RWPE2 (cell line): ENCODE measurements at regions not wholly inside any gene's neighbourhood (a gene's known extent, or its start where the extent isn't known, plus 50 kb on each side); places are given as distances from the start of the nearest gene placed in this dataset.

ENCODE experiments used
- ATAC-seq: fragments of 200-7000 bp; cut with Tn5 transposase; 3 replicates; pipeline ENCODE4 v1.9.1; 2021; ENCODE audit warnings: low read depth
- DNase-seq: peaks from one replicate; pipeline ENCODE4 v3.0.0-alpha.2; 2020; ENCODE audit warnings: low spot score
- H3K27ac ChIP-seq: fragments of 450-650 bp; 2 replicates; pipeline ENCODE4 v1.5.1; 2017; ENCODE audit warnings: mild to moderate bottlenecking; ENCODE audit not compliant: poor library complexity, severe bottlenecking
- H3K27me3 ChIP-seq: fragments of 250-450 bp; sonication (Bioruptor Pico); 2 replicates; pipeline ENCODE4 v1.5.1; 2021; ENCODE audit warnings: mild to moderate bottlenecking, moderate library complexity; ENCODE audit not compliant: insufficient read depth, poor library complexity, severe bottlenecking
- H3K36me3 ChIP-seq: fragments of 250-450 bp; sonication (Bioruptor Pico); 2 replicates; pipeline ENCODE4 v1.5.1; 2020; ENCODE audit warnings: low read depth, mild to moderate bottlenecking, moderate library complexity
- H3K4me1 ChIP-seq: fragments of 250-450 bp; sonication (Bioruptor Pico); 2 replicates; pipeline ENCODE4 v1.5.1; 2021; ENCODE audit warnings: mild to moderate bottlenecking, moderate library complexity; ENCODE audit not compliant: insufficient read depth, poor library complexity, severe bottlenecking
- H3K4me3 ChIP-seq: fragments of 250-450 bp; sonication (Bioruptor Pico); 2 replicates; pipeline ENCODE4 v1.5.1; 2021; ENCODE audit warnings: mild to moderate bottlenecking, moderate library complexity; ENCODE audit not compliant: severe bottlenecking
- H3K9me3 ChIP-seq: fragments of 250-450 bp; sonication (Bioruptor Pico); 2 replicates; pipeline ENCODE4 v1.5.1; 2021; ENCODE audit warnings: mild to moderate bottlenecking, moderate library complexity; ENCODE audit not compliant: severe bottlenecking
- TF ChIP-seq, protein P1 (sequence below): fragments of 450-650 bp; IDR thresholded peaks from one replicate; pipeline ENCODE4 v1.5.1; 2017; ENCODE audit warnings: mild to moderate bottlenecking, moderate library complexity; ENCODE audit not compliant: poor library complexity, severe bottlenecking

DNA sequence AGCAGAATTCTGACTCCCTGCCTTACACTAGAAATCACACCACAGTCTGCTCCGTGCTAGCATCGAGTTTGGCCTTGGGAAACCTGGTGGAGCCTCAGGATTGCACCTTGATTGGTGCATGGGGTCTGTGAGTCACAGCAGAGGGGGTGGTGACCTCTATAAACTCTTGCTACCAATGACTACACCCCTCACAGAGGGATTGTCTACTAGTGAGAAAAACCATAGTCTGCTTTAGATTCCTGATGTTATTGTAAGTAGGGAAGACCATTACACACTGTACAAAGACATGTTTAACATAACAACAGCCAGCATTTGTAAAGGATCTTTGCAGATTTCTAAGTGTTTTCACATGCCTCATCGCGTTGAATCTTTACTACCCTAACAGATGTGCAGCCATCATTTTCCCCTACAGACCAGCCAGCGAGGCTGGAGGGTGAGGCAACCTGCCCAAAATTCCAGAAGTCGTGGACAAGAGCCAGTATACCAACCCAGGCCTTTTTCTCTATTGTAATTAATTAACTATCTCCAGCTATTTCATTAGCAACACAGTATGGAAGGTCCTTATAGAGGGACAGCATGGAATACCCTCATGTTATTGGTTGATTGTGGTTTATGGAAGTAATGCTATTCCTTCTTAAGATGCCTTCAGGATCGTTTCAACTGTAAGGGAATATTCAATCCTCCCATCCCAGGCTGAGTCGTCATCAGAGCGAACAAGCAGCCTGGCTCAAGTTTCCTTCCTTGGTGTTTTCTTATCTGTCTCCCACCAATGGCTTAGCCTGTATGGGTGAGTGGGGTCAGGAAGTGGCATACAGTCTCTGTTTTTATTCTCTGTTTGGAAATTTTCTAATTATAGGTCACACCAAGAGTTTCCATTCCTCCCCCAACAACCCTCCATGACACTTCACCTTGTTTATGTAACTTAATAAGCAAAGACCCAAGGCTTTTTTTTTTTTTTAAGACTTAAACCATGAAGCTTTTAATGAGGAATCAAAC lies 55.9 kb upstream of the KDR start:
- ATAC-seq = no peak
- H3K27ac ChIP-seq = no peak overlapping the region
- no peaks in the 10 kb centered on the region for H3K27me3 ChIP-seq
- no peaks in the 10 kb centered on the region for H3K9me3 ChIP-seq
- no peak for DNase-seq
- no peak overlapping the region for H3K4me3 ChIP-seq
- TF ChIP-seq, protein P1, sequence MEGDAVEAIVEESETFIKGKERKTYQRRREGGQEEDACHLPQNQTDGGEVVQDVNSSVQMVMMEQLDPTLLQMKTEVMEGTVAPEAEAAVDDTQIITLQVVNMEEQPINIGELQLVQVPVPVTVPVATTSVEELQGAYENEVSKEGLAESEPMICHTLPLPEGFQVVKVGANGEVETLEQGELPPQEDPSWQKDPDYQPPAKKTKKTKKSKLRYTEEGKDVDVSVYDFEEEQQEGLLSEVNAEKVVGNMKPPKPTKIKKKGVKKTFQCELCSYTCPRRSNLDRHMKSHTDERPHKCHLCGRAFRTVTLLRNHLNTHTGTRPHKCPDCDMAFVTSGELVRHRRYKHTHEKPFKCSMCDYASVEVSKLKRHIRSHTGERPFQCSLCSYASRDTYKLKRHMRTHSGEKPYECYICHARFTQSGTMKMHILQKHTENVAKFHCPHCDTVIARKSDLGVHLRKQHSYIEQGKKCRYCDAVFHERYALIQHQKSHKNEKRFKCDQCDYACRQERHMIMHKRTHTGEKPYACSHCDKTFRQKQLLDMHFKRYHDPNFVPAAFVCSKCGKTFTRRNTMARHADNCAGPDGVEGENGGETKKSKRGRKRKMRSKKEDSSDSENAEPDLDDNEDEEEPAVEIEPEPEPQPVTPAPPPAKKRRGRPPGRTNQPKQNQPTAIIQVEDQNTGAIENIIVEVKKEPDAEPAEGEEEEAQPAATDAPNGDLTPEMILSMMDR = no peak
- no peaks in the 10 kb centered on the region for H3K36me3 ChIP-seq
- H3K4me1 ChIP-seq = peaks cover 17% of the 10 kb centered on the region

DNA sequence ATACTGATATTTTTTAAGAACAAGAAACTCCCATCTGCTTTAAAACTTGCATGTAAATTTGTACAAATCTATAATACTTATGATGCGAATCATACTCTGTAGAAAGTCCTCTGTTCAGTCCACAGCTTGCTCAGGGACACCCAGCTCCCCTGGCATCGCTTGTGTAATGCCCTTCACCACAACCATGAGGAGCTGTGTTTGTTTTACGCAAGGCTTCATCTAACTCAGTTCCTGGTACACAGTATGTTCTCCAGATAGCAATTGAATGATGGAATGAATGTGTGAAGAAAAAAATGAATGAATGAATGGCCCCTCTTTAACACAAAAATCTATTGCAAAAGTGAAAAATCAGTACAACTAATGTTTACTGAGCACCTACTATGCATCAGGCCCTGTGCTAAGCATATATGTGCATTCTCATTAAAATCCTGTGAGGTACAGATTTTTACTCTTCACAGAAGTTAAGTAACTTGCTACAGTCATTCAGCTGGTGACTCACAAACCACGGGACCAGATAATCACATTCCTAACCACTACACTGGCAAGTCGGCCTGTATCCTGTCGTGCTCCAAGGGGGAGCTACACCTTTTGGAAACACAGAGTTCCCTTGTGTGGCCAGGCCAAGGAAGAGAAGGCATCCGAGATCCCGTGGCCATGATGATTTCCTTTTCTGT lies 58.7 kb upstream of the KDR start:
- ATAC-seq = peak; percentile 97
- DNase-seq = peak; percentile 73
- Histone ChIP-seq H3K27me3 (no peaks in the 10 kb centered on the region), H3K4me1 (peaks cover 17% of the 10 kb centered on the region), H3K36me3 (no peaks in the 10 kb centered on the region), H3K4me3 (no peak overlapping the region), H3K27ac (peak overlapping the region; percentile 77), H3K9me3 (no peaks in the 10 kb centered on the region)
- TF ChIP-seq, protein P1 = no peak

DNA sequence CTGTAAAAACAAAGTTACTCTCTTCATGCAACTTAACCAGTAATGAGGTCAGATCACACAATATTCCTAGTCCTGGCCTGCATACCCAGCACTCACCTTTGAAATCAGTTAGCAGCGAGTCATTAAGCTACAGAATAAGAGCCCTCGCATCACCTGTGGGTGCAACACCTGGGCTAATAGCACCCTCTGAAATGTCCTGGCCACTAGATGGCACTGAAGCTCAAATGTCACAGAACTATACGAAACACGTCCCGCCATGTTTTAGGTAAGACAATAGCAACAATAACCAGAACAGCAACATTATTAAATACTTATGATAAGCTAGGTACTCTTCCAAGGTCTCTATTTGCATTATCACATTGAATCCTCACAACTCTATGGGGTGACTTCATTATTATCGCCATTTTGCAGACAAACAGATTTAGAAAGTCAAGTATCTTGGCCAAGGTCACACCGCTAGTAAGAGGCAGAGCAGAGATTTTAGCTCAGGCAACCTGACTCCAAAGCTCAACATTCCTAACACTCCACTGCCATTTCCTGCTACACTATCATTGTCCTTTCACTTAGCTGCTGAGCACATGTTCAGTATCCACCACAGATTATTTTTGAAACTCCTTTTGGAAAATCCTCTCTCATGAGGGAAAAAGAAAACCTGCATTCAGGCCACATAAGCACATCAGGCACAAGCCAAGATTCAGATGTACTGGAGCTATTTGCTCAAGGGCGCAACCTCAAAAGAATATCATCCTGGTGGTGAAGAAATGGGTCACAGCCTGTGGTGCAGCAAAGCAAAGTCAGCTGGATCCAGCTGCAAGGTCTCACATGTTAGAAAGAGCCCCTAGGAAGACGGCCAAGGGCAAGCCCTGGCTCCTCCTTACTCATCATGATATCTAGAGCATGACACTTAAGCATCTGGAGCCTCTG lies 59.5 kb upstream of the KDR start:
- no peaks in the 10 kb centered on the region for H3K9me3 ChIP-seq
- DNase-seq (no peak), ATAC-seq (peak; percentile 51; the same call in 2 of the 3 replicates)
- H3K27ac ChIP-seq = peak overlapping the region; percentile 77
- H3K4me1 ChIP-seq = peaks cover 17% of the 10 kb centered on the region
- H3K36me3 ChIP-seq = no peaks in the 10 kb centered on the region
- no peaks in the 10 kb centered on the region for H3K27me3 ChIP-seq
- TF ChIP-seq, protein P1 = peak; percentile 50
- H3K4me3 ChIP-seq = no peak overlapping the region

DNA sequence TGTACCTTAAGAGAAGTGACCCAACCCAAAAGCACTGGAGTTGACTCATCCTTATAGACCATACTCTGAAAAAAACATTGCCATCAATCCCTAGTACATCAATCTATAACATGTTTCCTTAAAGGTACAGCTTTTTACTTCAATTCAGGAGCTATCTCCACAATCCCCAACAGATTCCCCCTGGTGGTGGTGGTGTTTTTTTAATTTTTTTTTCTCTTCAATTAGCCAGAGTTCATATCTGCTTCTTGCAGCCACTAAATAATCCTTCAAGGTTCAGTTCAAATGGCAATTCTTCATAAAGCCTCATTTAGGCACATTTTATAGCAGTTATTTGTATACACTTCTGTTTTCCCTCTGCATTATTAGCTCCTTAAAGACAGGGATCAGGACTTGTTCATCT lies 60.7 kb upstream of the KDR start:
- Histone ChIP-seq H3K36me3 (no peaks in the 10 kb centered on the region), H3K4me1 (peaks cover 17% of the 10 kb centered on the region), H3K9me3 (no peaks in the 10 kb centered on the region), H3K27ac (no peak overlapping the region), H3K27me3 (no peaks in the 10 kb centered on the region), H3K4me3 (no peak overlapping the region)
- no peak for DNase-seq
- ATAC-seq = no peak
- TF ChIP-seq, protein P1 = peak; percentile 13
